H9 (cell line): ENCODE measurements at regions not wholly inside any gene's neighbourhood (a gene's known extent, or its start where the extent isn't known, plus 50 kb on each side); places are given as distances from the start of the nearest gene placed in this dataset.

Experiments
- DNase-seq: peaks from one replicate; pipeline ENCODE4 v3.0.0-alpha.2; 2017
- H2AFZ ChIP-seq: one replicate; pipeline ENCODE4 v1.6.1; 2013; ENCODE audit warnings: mild to moderate bottlenecking, low read length, control low read depth, moderate library complexity
- H2AK5ac ChIP-seq: 2 replicates; pipeline ENCODE4 v1.6.1; 2013; ENCODE audit warnings: low read length, control low read depth, mixed read lengths; ENCODE audit not compliant: insufficient read length
- H2BK120ac ChIP-seq: one replicate; pipeline ENCODE4 v1.6.1; 2013; ENCODE audit warnings: low read depth, mild to moderate bottlenecking, low read length, control low read depth, inconsistent platforms; ENCODE audit not compliant: poor library complexity, severe bottlenecking
- H2BK12ac ChIP-seq: 2 replicates; pipeline ENCODE4 v1.6.1; 2013; ENCODE audit warnings: low read length, control low read depth, mixed read lengths, low read depth; ENCODE audit not compliant: insufficient read length
- H2BK15ac ChIP-seq: 2 replicates; pipeline ENCODE4 v1.6.1; 2013; ENCODE audit warnings: low read depth, low read length, control low read depth
- H2BK20ac ChIP-seq: one replicate; pipeline ENCODE4 v1.6.1; 2013; ENCODE audit warnings: low read depth, mild to moderate bottlenecking, low read length, control low read depth, inconsistent platforms; ENCODE audit not compliant: poor library complexity, severe bottlenecking
- H2BK5ac ChIP-seq: 2 replicates; pipeline ENCODE4 v1.6.1; 2013; ENCODE audit warnings: low read length, control low read depth, mixed read lengths; ENCODE audit not compliant: insufficient read length
- H3K14ac ChIP-seq: 2 replicates; pipeline ENCODE4 v1.6.1; 2013; ENCODE audit warnings: low read length, control low read depth; ENCODE audit not compliant: insufficient read depth
- H3K18ac ChIP-seq: 2 replicates; pipeline ENCODE4 v1.6.1; 2013; ENCODE audit warnings: low read depth, mild to moderate bottlenecking, mixed read lengths, low read length, control low read depth; ENCODE audit not compliant: insufficient read length
- H3K23ac ChIP-seq: 2 replicates; pipeline ENCODE4 v1.6.1; 2013; ENCODE audit warnings: low read length, control low read depth, mixed read lengths, low read depth; ENCODE audit not compliant: insufficient read length
- H3K23me2 ChIP-seq: 2 replicates; pipeline ENCODE4 v1.6.1; 2013; ENCODE audit warnings: low read depth, mild to moderate bottlenecking, mixed read lengths, low read length, control low read depth; ENCODE audit not compliant: insufficient read length, poor library complexity, severe bottlenecking
- H3K27ac ChIP-seq: 2 replicates; pipeline ENCODE4 v1.5.1; 2013; ENCODE audit warnings: low read length, control low read depth, mixed read lengths, low read depth; ENCODE audit not compliant: insufficient read length
- H3K27me3 ChIP-seq: 2 replicates; pipeline ENCODE4 v1.6.1; 2013; ENCODE audit warnings: low read length, control low read depth, inconsistent platforms; ENCODE audit not compliant: insufficient read depth
- H3K4ac ChIP-seq: 2 replicates; pipeline ENCODE4 v1.6.1; 2013; ENCODE audit warnings: low read depth, mild to moderate bottlenecking, control low read depth, inconsistent platforms, low read length, moderate library complexity
- H3K4me1 ChIP-seq: 2 replicates; pipeline ENCODE4 v1.6.1; 2013; ENCODE audit warnings: low read length, control low read depth, inconsistent platforms; ENCODE audit not compliant: insufficient read depth
- H3K4me2 ChIP-seq: 2 replicates; pipeline ENCODE4 v1.6.1; 2013; ENCODE audit warnings: low read length, control low read depth, mixed read lengths; ENCODE audit not compliant: insufficient read length, insufficient read depth
- H3K56ac ChIP-seq: 2 replicates; pipeline ENCODE4 v1.6.1; 2013; ENCODE audit warnings: low read depth, mild to moderate bottlenecking, mixed read lengths, low read length, control low read depth; ENCODE audit not compliant: insufficient read length
- H3K79me1 ChIP-seq: 2 replicates; pipeline ENCODE4 v1.6.1; 2013; ENCODE audit warnings: low read depth, mild to moderate bottlenecking, moderate library complexity, low read length, control low read depth, inconsistent platforms; ENCODE audit not compliant: insufficient read depth, poor library complexity, severe bottlenecking
- H3K79me2 ChIP-seq: 2 replicates; pipeline ENCODE4 v1.6.1; 2013; ENCODE audit warnings: low read length, control low read depth, inconsistent platforms; ENCODE audit not compliant: insufficient read depth
- H3K9ac ChIP-seq: 2 replicates; pipeline ENCODE4 v1.6.1; 2013; ENCODE audit warnings: low read length, control low read depth, mixed read lengths; ENCODE audit not compliant: insufficient read length; ENCODE audit errors: extremely low read depth
- H3K9me3 ChIP-seq: one replicate; pipeline ENCODE4 v1.6.1; 2013; ENCODE audit warnings: low read depth, low read length, inconsistent platforms; ENCODE audit not compliant: control insufficient read depth
- H3T11ph ChIP-seq: one replicate; pipeline ENCODE4 v1.6.1; 2013; ENCODE audit warnings: mild to moderate bottlenecking, low read length, control low read depth, inconsistent platforms
- H4K20me1 ChIP-seq: one replicate; pipeline ENCODE4 v1.6.1; 2013; ENCODE audit not compliant: control insufficient read depth, insufficient read length, insufficient read depth
- H4K5ac ChIP-seq: 2 replicates; pipeline ENCODE4 v1.6.1; 2013; ENCODE audit warnings: low read depth, mild to moderate bottlenecking, mixed read lengths, low read length, control low read depth; ENCODE audit not compliant: insufficient read length
- H4K8ac ChIP-seq: replicated peaks from 2 replicates; pipeline ENCODE4 v1.6.1; 2013; ENCODE audit warnings: low read length, control low read depth, mixed read lengths, low read depth; ENCODE audit not compliant: insufficient read length
- H4K91ac ChIP-seq: 2 replicates; pipeline ENCODE4 v1.6.1; 2013; ENCODE audit warnings: low read depth, mild to moderate bottlenecking, moderate library complexity, mixed read lengths, low read length, control low read depth; ENCODE audit not compliant: insufficient read length
- H3K27ac Mint-ChIP-seq, 3 experiments: 2 replicates in 2 of 3; 3 replicates in 1 of 3; pipeline ENCODE4 v1.8.0; 2020 to 2021; ENCODE audit warnings: mixed read lengths in 3 of 3, mild to moderate bottlenecking in 1 of 3, moderate library complexity in 1 of 3
- H3K27me3 Mint-ChIP-seq: 2 replicates; pipeline ENCODE4 v1.8.0; 2021; ENCODE audit warnings: low read depth, mild to moderate bottlenecking, moderate library complexity, mixed read lengths
- H3K36me3 Mint-ChIP-seq, 3 experiments: 2 replicates in 2 of 3; 3 replicates in 1 of 3; pipeline ENCODE4 v1.8.0; 2020 to 2021; ENCODE audit warnings: low read depth in 3 of 3, mixed read lengths in 3 of 3; ENCODE audit not compliant: insufficient read depth in 1 of 3
- H3K4me1 Mint-ChIP-seq, 2 experiments: 2 replicates each; pipeline ENCODE4 v1.8.0; 2020; ENCODE audit warnings: mixed read lengths in 2 of 2
- H3K4me3 Mint-ChIP-seq, 2 experiments: 2 replicates in 1 of 2; 3 replicates in 1 of 2; pipeline ENCODE4 v1.8.0; 2020 to 2021; ENCODE audit warnings: mild to moderate bottlenecking in 2 of 2, mixed read lengths in 2 of 2, moderate library complexity in 1 of 2
- H3K9me3 Mint-ChIP-seq, 2 experiments: 2 replicates in 1 of 2; 3 replicates in 1 of 2; pipeline ENCODE4 v1.8.0; 2020; ENCODE audit warnings: mild to moderate bottlenecking in 2 of 2, mixed read lengths in 2 of 2, moderate library complexity in 1 of 2
- WGBS: extraction: QIAGEN DNeasy Blood & Tissue Kit; methylation state at CpG from one replicate; pipeline ENCODE4 v1.1.7; 2013; ENCODE audit warnings: missing lambda C conversion rate, low lambda C conversion rate, mixed read lengths; ENCODE audit not compliant: insufficient read length; ENCODE audit errors: extremely low coverage; 5-methylcytosine and 5-hydroxymethylcytosine counted together
- TF ChIP-seq, protein P1 (sequence below): fragments of 200-600 bp; sonication (generic); conservative IDR thresholded peaks from 3 replicates; pipeline ENCODE4 v1.8.0; 2021; ENCODE audit warnings: antibody characterized with exemption, mild to moderate bottlenecking

DNA sequence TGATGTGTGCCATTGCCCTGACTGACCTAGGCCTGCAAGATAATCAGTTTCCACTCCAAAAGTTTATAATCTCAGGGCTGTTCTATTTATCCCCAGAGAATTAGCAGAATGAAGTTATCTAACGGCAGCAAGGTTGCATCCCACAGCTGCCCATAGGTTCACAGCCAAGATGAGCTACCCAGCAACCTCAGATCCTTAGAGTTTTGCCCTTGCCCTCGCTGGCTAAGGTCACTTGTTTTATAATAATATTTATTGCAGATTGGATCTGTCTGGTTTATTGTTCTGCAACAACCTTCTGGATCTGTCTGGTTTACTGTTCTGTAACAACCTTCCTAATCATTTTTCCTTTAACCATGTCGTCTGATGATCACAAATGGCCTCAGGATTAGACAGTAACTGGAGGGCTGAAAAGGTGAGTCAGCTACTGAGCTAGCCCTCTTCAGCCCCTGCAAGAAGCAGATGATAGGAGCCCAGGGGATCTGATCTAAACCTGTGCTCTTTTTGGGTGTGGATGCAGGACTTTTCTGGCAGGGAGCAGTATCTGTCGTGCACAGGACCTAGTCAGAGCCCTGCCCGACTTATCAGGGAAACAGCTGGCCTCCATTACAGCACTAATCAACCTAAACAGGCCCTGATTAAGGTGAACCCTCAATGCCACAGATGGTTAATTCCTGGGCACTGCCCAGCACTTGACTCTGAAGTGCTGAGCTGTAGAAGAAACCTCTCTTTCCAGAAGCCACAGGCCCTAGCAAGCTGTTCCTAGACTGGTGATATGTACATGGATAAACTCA, 642.9 kb upstream of the KIRREL3 start:
- no peak overlapping the region for H2BK5ac ChIP-seq
- no peaks in the 10 kb centered on the region for H3K27me3 Mint-ChIP-seq
- H3K79me1 ChIP-seq: no peaks in the 10 kb centered on the region
- H2BK12ac ChIP-seq: no peak overlapping the region
- H3K9me3 Mint-ChIP-seq: no peaks in the 10 kb centered on the region
- no peak overlapping the region for H3K4ac ChIP-seq
- TF ChIP-seq, protein P1, sequence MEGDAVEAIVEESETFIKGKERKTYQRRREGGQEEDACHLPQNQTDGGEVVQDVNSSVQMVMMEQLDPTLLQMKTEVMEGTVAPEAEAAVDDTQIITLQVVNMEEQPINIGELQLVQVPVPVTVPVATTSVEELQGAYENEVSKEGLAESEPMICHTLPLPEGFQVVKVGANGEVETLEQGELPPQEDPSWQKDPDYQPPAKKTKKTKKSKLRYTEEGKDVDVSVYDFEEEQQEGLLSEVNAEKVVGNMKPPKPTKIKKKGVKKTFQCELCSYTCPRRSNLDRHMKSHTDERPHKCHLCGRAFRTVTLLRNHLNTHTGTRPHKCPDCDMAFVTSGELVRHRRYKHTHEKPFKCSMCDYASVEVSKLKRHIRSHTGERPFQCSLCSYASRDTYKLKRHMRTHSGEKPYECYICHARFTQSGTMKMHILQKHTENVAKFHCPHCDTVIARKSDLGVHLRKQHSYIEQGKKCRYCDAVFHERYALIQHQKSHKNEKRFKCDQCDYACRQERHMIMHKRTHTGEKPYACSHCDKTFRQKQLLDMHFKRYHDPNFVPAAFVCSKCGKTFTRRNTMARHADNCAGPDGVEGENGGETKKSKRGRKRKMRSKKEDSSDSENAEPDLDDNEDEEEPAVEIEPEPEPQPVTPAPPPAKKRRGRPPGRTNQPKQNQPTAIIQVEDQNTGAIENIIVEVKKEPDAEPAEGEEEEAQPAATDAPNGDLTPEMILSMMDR: no peak
- no CpG with 5 or more reads among the region's 5 CpGs for WGBS
- no peaks in the 10 kb centered on the region for H3K79me2 ChIP-seq
- no peak overlapping the region for H3T11ph ChIP-seq
- no peak overlapping the region for H2BK120ac ChIP-seq
- H3K18ac ChIP-seq: no peak overlapping the region
- no peak for DNase-seq
- no peak overlapping the region for H3K23ac ChIP-seq
- H2AK5ac ChIP-seq: no peak overlapping the region
- no peaks in the 10 kb centered on the region for H3K23me2 ChIP-seq
- no peak overlapping the region for H3K14ac ChIP-seq
- H3K56ac ChIP-seq: no peak overlapping the region
- no peak overlapping the region for H4K5ac ChIP-seq
- H3K27ac Mint-ChIP-seq: no peak overlapping the region
- peaks cover 4% of the 10 kb centered on the region in 2 experiments; a peak in 3 of 4 replicates for H3K4me1 Mint-ChIP-seq
- no peak overlapping the region for H4K8ac ChIP-seq
- no peaks in the 10 kb centered on the region for H4K20me1 ChIP-seq
- H3K9me3 ChIP-seq: no peaks in the 10 kb centered on the region
- no peaks in the 10 kb centered on the region for H3K27me3 ChIP-seq
- H3K27ac ChIP-seq: no peak overlapping the region
- H3K4me1 ChIP-seq: no peaks in the 10 kb centered on the region; the same call in 1 of the 2 replicates
- no peak overlapping the region for H2BK20ac ChIP-seq
- H3K4me2 ChIP-seq: no peak overlapping the region
- no peak overlapping the region for H3K4me3 Mint-ChIP-seq
- no peak overlapping the region for H4K91ac ChIP-seq
- H2AFZ ChIP-seq: no peak overlapping the region
- no peak overlapping the region for H3K9ac ChIP-seq
- H3K36me3 Mint-ChIP-seq: no peaks in the 10 kb centered on the region
- no peak overlapping the region for H2BK15ac ChIP-seq
